ENCODE measurements at regions not wholly inside any gene's neighbourhood (a gene's known extent, or its start where the extent isn't known, plus 50 kb on each side); places are given as distances from the start of the nearest gene placed in this dataset.

GRCh38 chr16:73400951-73401350 is 353.0 kb upstream of the ZFHX3 start (continued):
- TF ChIP-seq MAX (IDR thresholded peaks at IDR 0.05) (no peak), CHD1 (IDR thresholded peaks at IDR 0.05; ENCODE audit: low read depth, low read length) (no peak), SRF (IDR thresholded peaks at IDR 0.05; ENCODE audit: low read depth, low read length) (no peak)

All from H1 (cell line).